H9 (cell line): ENCODE measurements at regions not wholly inside any gene's neighbourhood (a gene's known extent, or its start where the extent isn't known, plus 50 kb on each side); places are given as distances from the start of the nearest gene placed in this dataset.

Source experiments
- DNase-seq: peaks from one replicate; pipeline ENCODE4 v3.0.0-alpha.2; 2017
- H2AFZ ChIP-seq: one replicate; pipeline ENCODE4 v1.6.1; 2013; ENCODE audit warnings: mild to moderate bottlenecking, low read length, control low read depth, moderate library complexity
- H2AK5ac ChIP-seq: 2 replicates; pipeline ENCODE4 v1.6.1; 2013; ENCODE audit warnings: low read length, control low read depth, mixed read lengths; ENCODE audit not compliant: insufficient read length
- H2BK120ac ChIP-seq: one replicate; pipeline ENCODE4 v1.6.1; 2013; ENCODE audit warnings: low read depth, mild to moderate bottlenecking, low read length, control low read depth, inconsistent platforms; ENCODE audit not compliant: poor library complexity, severe bottlenecking
- H2BK12ac ChIP-seq: 2 replicates; pipeline ENCODE4 v1.6.1; 2013; ENCODE audit warnings: low read length, control low read depth, mixed read lengths, low read depth; ENCODE audit not compliant: insufficient read length
- H2BK15ac ChIP-seq: 2 replicates; pipeline ENCODE4 v1.6.1; 2013; ENCODE audit warnings: low read depth, low read length, control low read depth
- H2BK20ac ChIP-seq: one replicate; pipeline ENCODE4 v1.6.1; 2013; ENCODE audit warnings: low read depth, mild to moderate bottlenecking, low read length, control low read depth, inconsistent platforms; ENCODE audit not compliant: poor library complexity, severe bottlenecking
- H2BK5ac ChIP-seq: 2 replicates; pipeline ENCODE4 v1.6.1; 2013; ENCODE audit warnings: low read length, control low read depth, mixed read lengths; ENCODE audit not compliant: insufficient read length
- H3K14ac ChIP-seq: 2 replicates; pipeline ENCODE4 v1.6.1; 2013; ENCODE audit warnings: low read length, control low read depth; ENCODE audit not compliant: insufficient read depth
- H3K18ac ChIP-seq: 2 replicates; pipeline ENCODE4 v1.6.1; 2013; ENCODE audit warnings: low read depth, mild to moderate bottlenecking, mixed read lengths, low read length, control low read depth; ENCODE audit not compliant: insufficient read length
- H3K23ac ChIP-seq: 2 replicates; pipeline ENCODE4 v1.6.1; 2013; ENCODE audit warnings: low read length, control low read depth, mixed read lengths, low read depth; ENCODE audit not compliant: insufficient read length
- H3K23me2 ChIP-seq: 2 replicates; pipeline ENCODE4 v1.6.1; 2013; ENCODE audit warnings: low read depth, mild to moderate bottlenecking, mixed read lengths, low read length, control low read depth; ENCODE audit not compliant: insufficient read length, poor library complexity, severe bottlenecking
- H3K27ac ChIP-seq: 2 replicates; pipeline ENCODE4 v1.5.1; 2013; ENCODE audit warnings: low read length, control low read depth, mixed read lengths, low read depth; ENCODE audit not compliant: insufficient read length
- H3K27me3 ChIP-seq: 2 replicates; pipeline ENCODE4 v1.6.1; 2013; ENCODE audit warnings: low read length, control low read depth, inconsistent platforms; ENCODE audit not compliant: insufficient read depth
- H3K4ac ChIP-seq: 2 replicates; pipeline ENCODE4 v1.6.1; 2013; ENCODE audit warnings: low read depth, mild to moderate bottlenecking, control low read depth, inconsistent platforms, low read length, moderate library complexity
- H3K4me1 ChIP-seq: 2 replicates; pipeline ENCODE4 v1.6.1; 2013; ENCODE audit warnings: low read length, control low read depth, inconsistent platforms; ENCODE audit not compliant: insufficient read depth
- H3K4me2 ChIP-seq: 2 replicates; pipeline ENCODE4 v1.6.1; 2013; ENCODE audit warnings: low read length, control low read depth, mixed read lengths; ENCODE audit not compliant: insufficient read length, insufficient read depth
- H3K56ac ChIP-seq: 2 replicates; pipeline ENCODE4 v1.6.1; 2013; ENCODE audit warnings: low read depth, mild to moderate bottlenecking, mixed read lengths, low read length, control low read depth; ENCODE audit not compliant: insufficient read length
- H3K79me1 ChIP-seq: 2 replicates; pipeline ENCODE4 v1.6.1; 2013; ENCODE audit warnings: low read depth, mild to moderate bottlenecking, moderate library complexity, low read length, control low read depth, inconsistent platforms; ENCODE audit not compliant: insufficient read depth, poor library complexity, severe bottlenecking
- H3K79me2 ChIP-seq: 2 replicates; pipeline ENCODE4 v1.6.1; 2013; ENCODE audit warnings: low read length, control low read depth, inconsistent platforms; ENCODE audit not compliant: insufficient read depth
- H3K9ac ChIP-seq: 2 replicates; pipeline ENCODE4 v1.6.1; 2013; ENCODE audit warnings: low read length, control low read depth, mixed read lengths; ENCODE audit not compliant: insufficient read length; ENCODE audit errors: extremely low read depth
- H3K9me3 ChIP-seq: one replicate; pipeline ENCODE4 v1.6.1; 2013; ENCODE audit warnings: low read depth, low read length, inconsistent platforms; ENCODE audit not compliant: control insufficient read depth
- H3T11ph ChIP-seq: one replicate; pipeline ENCODE4 v1.6.1; 2013; ENCODE audit warnings: mild to moderate bottlenecking, low read length, control low read depth, inconsistent platforms
- H4K20me1 ChIP-seq: one replicate; pipeline ENCODE4 v1.6.1; 2013; ENCODE audit not compliant: control insufficient read depth, insufficient read length, insufficient read depth
- H4K5ac ChIP-seq: 2 replicates; pipeline ENCODE4 v1.6.1; 2013; ENCODE audit warnings: low read depth, mild to moderate bottlenecking, mixed read lengths, low read length, control low read depth; ENCODE audit not compliant: insufficient read length
- H4K8ac ChIP-seq: replicated peaks from 2 replicates; pipeline ENCODE4 v1.6.1; 2013; ENCODE audit warnings: low read length, control low read depth, mixed read lengths, low read depth; ENCODE audit not compliant: insufficient read length
- H4K91ac ChIP-seq: 2 replicates; pipeline ENCODE4 v1.6.1; 2013; ENCODE audit warnings: low read depth, mild to moderate bottlenecking, moderate library complexity, mixed read lengths, low read length, control low read depth; ENCODE audit not compliant: insufficient read length
- H3K27ac Mint-ChIP-seq, 3 experiments: 2 replicates in 2 of 3; 3 replicates in 1 of 3; pipeline ENCODE4 v1.8.0; 2020 to 2021; ENCODE audit warnings: mixed read lengths in 3 of 3, mild to moderate bottlenecking in 1 of 3, moderate library complexity in 1 of 3
- H3K27me3 Mint-ChIP-seq: 2 replicates; pipeline ENCODE4 v1.8.0; 2021; ENCODE audit warnings: low read depth, mild to moderate bottlenecking, moderate library complexity, mixed read lengths
- H3K36me3 Mint-ChIP-seq, 3 experiments: 2 replicates in 2 of 3; 3 replicates in 1 of 3; pipeline ENCODE4 v1.8.0; 2020 to 2021; ENCODE audit warnings: low read depth in 3 of 3, mixed read lengths in 3 of 3; ENCODE audit not compliant: insufficient read depth in 1 of 3
- H3K4me1 Mint-ChIP-seq, 2 experiments: 2 replicates each; pipeline ENCODE4 v1.8.0; 2020; ENCODE audit warnings: mixed read lengths in 2 of 2
- H3K4me3 Mint-ChIP-seq, 2 experiments: 2 replicates in 1 of 2; 3 replicates in 1 of 2; pipeline ENCODE4 v1.8.0; 2020 to 2021; ENCODE audit warnings: mild to moderate bottlenecking in 2 of 2, mixed read lengths in 2 of 2, moderate library complexity in 1 of 2
- H3K9me3 Mint-ChIP-seq, 2 experiments: 2 replicates in 1 of 2; 3 replicates in 1 of 2; pipeline ENCODE4 v1.8.0; 2020; ENCODE audit warnings: mild to moderate bottlenecking in 2 of 2, mixed read lengths in 2 of 2, moderate library complexity in 1 of 2
- CTCF ChIP-seq: fragments of 200-600 bp; sonication (generic); conservative IDR thresholded peaks from 3 replicates; pipeline ENCODE4 v1.8.0; 2021; ENCODE audit warnings: antibody characterized with exemption, mild to moderate bottlenecking
- WGBS: extraction: QIAGEN DNeasy Blood & Tissue Kit; methylation state at CpG from one replicate; pipeline ENCODE4 v1.1.7; 2013; ENCODE audit warnings: missing lambda C conversion rate, low lambda C conversion rate, mixed read lengths; ENCODE audit not compliant: insufficient read length; ENCODE audit errors: extremely low coverage; 5-methylcytosine and 5-hydroxymethylcytosine counted together

- Histone ChIP-seq H3K79me1 (no peaks in the 10 kb centered on the region), H2BK5ac (no peak overlapping the region), H3K18ac (no peak overlapping the region), H3K56ac (no peak overlapping the region), H2AFZ (no peak overlapping the region), H3K4me1 (peaks cover 7% of the 10 kb centered on the region), H3K14ac (no peak overlapping the region), H3K27ac (no peak overlapping the region), H4K8ac (no peak overlapping the region), H3K4ac (no peak overlapping the region), H2BK120ac (no peak overlapping the region), H2AK5ac (no peak overlapping the region), H3T11ph (no peak overlapping the region), H3K23me2 (peaks cover 5% of the 10 kb centered on the region), H4K20me1 (no peaks in the 10 kb centered on the region), H2BK15ac (no peak overlapping the region), H3K9ac (no peak overlapping the region), H2BK12ac (no peak overlapping the region), H3K79me2 (no peaks in the 10 kb centered on the region), H3K4me2 (no peak overlapping the region), H2BK20ac (no peak overlapping the region), H4K5ac (no peak overlapping the region), H3K9me3 (no peaks in the 10 kb centered on the region), H4K91ac (no peak overlapping the region), H3K23ac (no peak overlapping the region), H3K27me3 (no peaks in the 10 kb centered on the region)
- Mint-ChIP-seq H3K27ac (no peak overlapping the region; a peak in 1 of 7 replicates), H3K27me3 (peaks cover 2% of the 10 kb centered on the region; the same call in 1 of the 2 replicates), H3K9me3 (no peaks in the 10 kb centered on the region), H3K36me3 (no peaks in the 10 kb centered on the region), H3K4me3 (no peak overlapping the region), H3K4me1 (peaks cover 22 to 27% of the 10 kb centered on the region in 2 experiments)
- no peak for TF ChIP-seq CTCF
- DNase-seq = no peak
- WGBS = no CpG with 5 or more reads among the region's 3 CpGs
These were observed 163.7 kb downstream of the WSCD1 start for GRCh38 chr17:6233856-6234255.
